MCF 10A (cell line): ENCODE measurements at regions not wholly inside any gene's neighbourhood (a gene's known extent, or its start where the extent isn't known, plus 50 kb on each side); places are given as distances from the start of the nearest gene placed in this dataset.

ENCODE experiments used
- BruUV-seq: library from RNA; stranded (reverse); fragments of 400-500 nt; replicated peaks from 2 replicates; lab custom pipeline; 2021; lab: Mats Ljungman, UMichigan
- CTCF ChIA-PET: fragments of 300-600 bp; sonication (Branson Sonifier 250); formaldehyde crosslinking; extraction: SDS; loops from one replicate; lab custom pipeline; 2021; ENCODE audit warnings: antibody characterized with exemption, inconsistent platforms; lab: Yijun Ruan, JAX
- POLR2A ChIA-PET: fragments of 300-600, 350-650 bp; sonication (Branson Sonifier 250); formaldehyde crosslinking; extraction: SDS; loops from one replicate; lab custom pipeline; 2020; ENCODE audit warnings: antibody characterized with exemption, inconsistent platforms; lab: Yijun Ruan, JAX
- DNase-seq: peaks from one replicate; pipeline ENCODE4 v3.0.0-alpha.2; 2018; ENCODE audit not compliant: unreplicated experiment
- H3K27ac Mint-ChIP-seq: one replicate; pipeline ENCODE4 v1.8.0; 2022; ENCODE audit warnings: mild to moderate bottlenecking, low read depth, mixed read lengths; ENCODE audit not compliant: unreplicated experiment
- H3K27me3 Mint-ChIP-seq: one replicate; pipeline ENCODE4 v1.8.0; 2022; ENCODE audit warnings: mixed read lengths; ENCODE audit not compliant: insufficient read depth, unreplicated experiment
- H3K36me3 Mint-ChIP-seq: one replicate; pipeline ENCODE4 v1.8.0; 2022; ENCODE audit warnings: mild to moderate bottlenecking, moderate library complexity, mixed read lengths; ENCODE audit not compliant: insufficient read depth, unreplicated experiment
- H3K4me1 Mint-ChIP-seq: one replicate; pipeline ENCODE4 v1.8.0; 2022; ENCODE audit warnings: mixed read lengths; ENCODE audit not compliant: insufficient read depth, unreplicated experiment
- H3K4me3 Mint-ChIP-seq: one replicate; pipeline ENCODE4 v1.8.0; 2022; ENCODE audit warnings: mild to moderate bottlenecking, moderate library complexity, mixed read lengths; ENCODE audit not compliant: unreplicated experiment
- H3K9me3 Mint-ChIP-seq: one replicate; pipeline ENCODE4 v1.8.0; 2022; ENCODE audit warnings: mixed read lengths; ENCODE audit not compliant: unreplicated experiment
- intact Hi-C: fragments of 100-400 bp; cut with micrococcal nuclease; formaldehyde crosslinking; loops from 2 replicates; pipeline ENCODE4 v1.14.1; 2022
- TF ChIP-seq, protein P1 (sequence below): fragments of 200-600 bp; IDR thresholded peaks from one replicate; pipeline ENCODE4 v1.8.0; 2022; ENCODE audit warnings: antibody characterized with exemption, mild to moderate bottlenecking; ENCODE audit not compliant: unreplicated experiment

DNA sequence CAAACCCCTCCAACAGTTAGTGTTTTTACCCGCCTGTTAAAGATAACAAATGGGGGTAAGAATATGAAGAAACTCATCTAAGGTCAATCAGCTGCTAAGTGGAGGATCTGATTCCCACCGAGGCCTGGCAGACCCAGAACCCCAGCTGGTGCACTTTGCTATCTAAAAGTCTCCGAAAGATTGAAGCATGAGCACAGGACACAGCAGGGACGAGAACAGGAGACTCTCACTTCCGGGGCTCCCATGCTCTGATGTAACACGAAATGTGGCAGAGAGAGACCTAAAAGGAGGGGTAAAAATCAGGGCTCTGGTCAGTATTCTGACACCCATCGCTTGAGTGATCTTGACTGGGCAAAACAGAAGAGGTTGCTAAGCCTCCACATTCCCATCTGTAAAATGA lies 119.7 kb downstream of the PDCL3 start:
- intact Hi-C loops, result no loop called here
- H3K4me1 Mint-ChIP-seq, result no peaks in the 10 kb centered on the region
- ChIA-PET POLR2A (interaction anchor here (0.9 kb wide), 1 partner anchor 73 kb away, joined by 3 read pairs; no protein-coding TSS in a partner anchor), CTCF (no interaction called here)
- no peaks in the 10 kb centered on the region for H3K36me3 Mint-ChIP-seq
- H3K27ac Mint-ChIP-seq, result no peak overlapping the region
- DNase-seq, result no peak
- no TSS peak for BruUV-seq
- H3K4me3 Mint-ChIP-seq, result no peak overlapping the region
- TF ChIP-seq, protein P1, sequence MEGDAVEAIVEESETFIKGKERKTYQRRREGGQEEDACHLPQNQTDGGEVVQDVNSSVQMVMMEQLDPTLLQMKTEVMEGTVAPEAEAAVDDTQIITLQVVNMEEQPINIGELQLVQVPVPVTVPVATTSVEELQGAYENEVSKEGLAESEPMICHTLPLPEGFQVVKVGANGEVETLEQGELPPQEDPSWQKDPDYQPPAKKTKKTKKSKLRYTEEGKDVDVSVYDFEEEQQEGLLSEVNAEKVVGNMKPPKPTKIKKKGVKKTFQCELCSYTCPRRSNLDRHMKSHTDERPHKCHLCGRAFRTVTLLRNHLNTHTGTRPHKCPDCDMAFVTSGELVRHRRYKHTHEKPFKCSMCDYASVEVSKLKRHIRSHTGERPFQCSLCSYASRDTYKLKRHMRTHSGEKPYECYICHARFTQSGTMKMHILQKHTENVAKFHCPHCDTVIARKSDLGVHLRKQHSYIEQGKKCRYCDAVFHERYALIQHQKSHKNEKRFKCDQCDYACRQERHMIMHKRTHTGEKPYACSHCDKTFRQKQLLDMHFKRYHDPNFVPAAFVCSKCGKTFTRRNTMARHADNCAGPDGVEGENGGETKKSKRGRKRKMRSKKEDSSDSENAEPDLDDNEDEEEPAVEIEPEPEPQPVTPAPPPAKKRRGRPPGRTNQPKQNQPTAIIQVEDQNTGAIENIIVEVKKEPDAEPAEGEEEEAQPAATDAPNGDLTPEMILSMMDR, result no peak
- H3K27me3 Mint-ChIP-seq, result no peaks in the 10 kb centered on the region
- peaks cover 7% of the 10 kb centered on the region for H3K9me3 Mint-ChIP-seq

- ChIA-PET CTCF (interaction anchor here (0.7 kb wide), 1 partner anchor 94 kb away, joined by 3 read pairs; no protein-coding TSS in a partner anchor), POLR2A (no interaction called here)
- H3K9me3 Mint-ChIP-seq, result peaks cover 7% of the 10 kb centered on the region
- no peak overlapping the region for H3K27ac Mint-ChIP-seq
- no peak overlapping the region for H3K4me3 Mint-ChIP-seq
- no peaks in the 10 kb centered on the region for H3K36me3 Mint-ChIP-seq
- DNase-seq, result no peak
- intact Hi-C loops, result no loop called here
- no peaks in the 10 kb centered on the region for H3K4me1 Mint-ChIP-seq
- TF ChIP-seq, protein P1, result no peak
- BruUV-seq, result no TSS peak
- no peaks in the 10 kb centered on the region for H3K27me3 Mint-ChIP-seq
These were observed 120.4 kb downstream of the PDCL3 start for GRCh38 chr2:100683231-100683630.

DNA sequence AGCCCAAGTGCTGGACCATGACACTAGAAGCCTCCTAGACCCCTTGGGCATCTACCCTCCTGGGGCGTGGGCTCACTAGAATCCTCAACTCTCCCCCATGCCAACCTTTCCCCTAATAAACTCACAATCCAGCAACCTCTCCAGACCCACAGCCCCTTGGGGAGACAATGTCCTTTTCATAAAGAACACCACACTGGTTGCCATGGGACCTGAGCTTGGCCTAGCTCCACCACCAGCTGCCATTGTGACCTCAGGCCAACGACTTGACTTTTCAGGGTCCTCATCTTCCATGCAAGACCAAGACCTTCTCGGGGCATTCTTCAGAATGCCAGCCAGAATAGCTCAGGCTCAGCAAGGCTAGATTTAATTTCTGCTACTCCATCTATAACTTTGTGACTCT lies 128.1 kb upstream of the NPAS2 start:
- Mint-ChIP-seq H3K27me3 (no peaks in the 10 kb centered on the region), H3K9me3 (peaks cover 13% of the 10 kb centered on the region), H3K4me3 (no peak overlapping the region), H3K4me1 (peaks cover 5% of the 10 kb centered on the region), H3K27ac (no peak overlapping the region), H3K36me3 (no peaks in the 10 kb centered on the region)
- TF ChIP-seq, protein P1, result no peak
- intact Hi-C loops, result no loop called here
- CTCF ChIA-PET, result interaction anchor here (0.6 to 0.9 kb wide), 2 partner anchors 10 to 13 kb away, joined by 4 to 5 read pairs; no protein-coding TSS in a partner anchor
- DNase-seq, result no peak
- POLR2A ChIA-PET, result no interaction called here
- BruUV-seq, result no TSS peak

DNA sequence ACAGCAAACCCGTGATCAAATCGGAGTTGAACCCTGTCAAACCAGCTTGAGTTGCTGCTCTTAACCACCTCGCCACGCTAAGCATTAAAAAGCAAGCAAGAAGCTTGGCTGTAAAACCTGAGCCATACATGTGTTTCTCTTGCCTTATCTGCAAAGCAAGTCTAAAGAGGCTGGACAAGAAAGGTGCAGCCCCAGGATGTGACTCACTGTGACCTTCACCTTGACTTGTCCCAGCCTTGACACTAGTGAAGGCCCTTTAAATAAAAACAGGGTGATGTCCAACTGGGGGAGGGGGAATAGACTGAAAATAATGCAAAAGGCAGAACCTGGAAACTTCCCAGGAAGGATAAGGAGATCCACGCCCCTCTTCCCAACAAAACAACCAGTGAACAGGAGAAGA lies 127.6 kb upstream of the NPAS2 start:
- intact Hi-C loops, result no loop called here

More for the DNA sequence above, 127.6 kb upstream of the NPAS2 start:
- peaks cover 18% of the 10 kb centered on the region for H3K9me3 Mint-ChIP-seq
- H3K27ac Mint-ChIP-seq, result no peak overlapping the region
- TF ChIP-seq, protein P1, result no peak
- ChIA-PET CTCF (no interaction called here), POLR2A (no interaction called here)
- H3K36me3 Mint-ChIP-seq, result no peaks in the 10 kb centered on the region
- no TSS peak for BruUV-seq
- peaks cover 5% of the 10 kb centered on the region for H3K4me1 Mint-ChIP-seq
- no peaks in the 10 kb centered on the region for H3K27me3 Mint-ChIP-seq
- no peak for DNase-seq
- no peak overlapping the region for H3K4me3 Mint-ChIP-seq
